ENCODE measurements at regions not wholly inside any gene's neighbourhood (a gene's known extent, or its start where the extent isn't known, plus 50 kb on each side); places are given as distances from the start of the nearest gene placed in this dataset.

GRCh38 chr4:124192544-124192943 is 520.0 kb downstream of the ANKRD50 start:
- Mint-ChIP-seq H3K4me3 (no peak overlapping the region), H3K27ac (no peak overlapping the region), H3K4me1 (no peaks in the 10 kb centered on the region), H3K27me3 (no peaks in the 10 kb centered on the region), H3K36me3 (no peaks in the 10 kb centered on the region), H3K9me3 (peaks cover 5% of the 10 kb centered on the region)
- no peak for DNase-seq

DNA sequence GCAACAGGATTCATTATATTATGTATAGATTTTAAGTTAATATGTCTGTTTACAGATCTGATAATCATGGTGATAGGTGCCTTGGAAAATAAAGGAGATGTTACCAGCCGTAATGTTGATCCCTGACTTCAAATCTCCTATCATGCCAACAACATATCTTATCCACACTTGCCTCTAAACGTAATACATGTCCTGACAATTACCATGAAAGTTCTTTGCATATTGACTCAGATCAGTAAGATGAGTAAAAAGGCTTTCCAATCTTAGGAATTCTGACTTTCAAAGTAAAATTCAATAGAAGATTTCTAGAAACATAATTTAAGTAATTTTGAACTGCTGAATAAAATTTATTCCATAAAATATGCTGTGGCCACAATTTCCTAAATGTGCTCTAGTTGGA is 513.3 kb downstream of the ANKRD50 start:
- no peaks in the 10 kb centered on the region for H3K27me3 Mint-ChIP-seq
- no peak overlapping the region for H3K4me3 Mint-ChIP-seq
- no peak overlapping the region for H3K27ac Mint-ChIP-seq
- H3K4me1 Mint-ChIP-seq = no peaks in the 10 kb centered on the region
- H3K9me3 Mint-ChIP-seq = no peaks in the 10 kb centered on the region
- no peaks in the 10 kb centered on the region for H3K36me3 Mint-ChIP-seq
- DNase-seq = no peak

- Mint-ChIP-seq H3K4me1 (no peaks in the 10 kb centered on the region), H3K9me3 (no peaks in the 10 kb centered on the region), H3K27me3 (no peaks in the 10 kb centered on the region), H3K36me3 (no peaks in the 10 kb centered on the region), H3K4me3 (no peak overlapping the region), H3K27ac (no peak overlapping the region)
- no peak for DNase-seq
Measured at GRCh38 chr4:124199755-124200154, 512.8 kb downstream of the ANKRD50 start.

GRCh38 chr4:124201636-124202035 is 510.9 kb downstream of the ANKRD50 start:
- Mint-ChIP-seq H3K4me1 (no peaks in the 10 kb centered on the region), H3K9me3 (no peaks in the 10 kb centered on the region), H3K36me3 (no peaks in the 10 kb centered on the region), H3K4me3 (no peak overlapping the region), H3K27me3 (no peaks in the 10 kb centered on the region), H3K27ac (no peak overlapping the region)
- no peak for DNase-seq

- no peak for DNase-seq
- no peak overlapping the region for H3K27ac Mint-ChIP-seq
- H3K36me3 Mint-ChIP-seq = no peaks in the 10 kb centered on the region
- H3K4me1 Mint-ChIP-seq = no peaks in the 10 kb centered on the region
- no peaks in the 10 kb centered on the region for H3K9me3 Mint-ChIP-seq
- no peak overlapping the region for H3K4me3 Mint-ChIP-seq
- no peaks in the 10 kb centered on the region for H3K27me3 Mint-ChIP-seq
Measured at GRCh38 chr4:124202099-124202498, 510.4 kb downstream of the ANKRD50 start.

- no peaks in the 10 kb centered on the region for H3K4me1 Mint-ChIP-seq
- no peak overlapping the region for H3K27ac Mint-ChIP-seq
- H3K9me3 Mint-ChIP-seq = no peaks in the 10 kb centered on the region
- H3K27me3 Mint-ChIP-seq = no peaks in the 10 kb centered on the region
- no peak for DNase-seq
- H3K36me3 Mint-ChIP-seq = no peaks in the 10 kb centered on the region
- H3K4me3 Mint-ChIP-seq = no peak overlapping the region
Measured at GRCh38 chr4:124203613-124204238, 508.8 kb downstream of the ANKRD50 start.

GRCh38 chr4:124206779-124207605 is 505.5 kb downstream of the ANKRD50 start:
- Mint-ChIP-seq H3K27ac (no peak overlapping the region), H3K36me3 (no peaks in the 10 kb centered on the region)

GRCh38 chr4:124209211-124209610 is 503.3 kb downstream of the ANKRD50 start:
- Mint-ChIP-seq H3K4me3 (no peak overlapping the region), H3K9me3 (no peaks in the 10 kb centered on the region), H3K27ac (no peak overlapping the region), H3K27me3 (no peaks in the 10 kb centered on the region), H3K36me3 (no peaks in the 10 kb centered on the region), H3K4me1 (no peaks in the 10 kb centered on the region)
- DNase-seq = no peak

More at GRCh38 chr4:124206779-124207605, 505.5 kb downstream of the ANKRD50 start:
- no peaks in the 10 kb centered on the region for H3K9me3 Mint-ChIP-seq
- DNase-seq = no peak
- H3K4me1 Mint-ChIP-seq = no peaks in the 10 kb centered on the region
- no peak overlapping the region for H3K4me3 Mint-ChIP-seq
- H3K27me3 Mint-ChIP-seq = no peaks in the 10 kb centered on the region

GRCh38 chr4:124209626-124210025 is 502.9 kb downstream of the ANKRD50 start:
- H3K4me1 Mint-ChIP-seq = no peaks in the 10 kb centered on the region
- no peak for DNase-seq

GRCh38 chr4:124210746-124211145 is 501.8 kb downstream of the ANKRD50 start:
- no peak overlapping the region for H3K4me3 Mint-ChIP-seq
- no peaks in the 10 kb centered on the region for H3K27me3 Mint-ChIP-seq
- no peak for DNase-seq
- H3K4me1 Mint-ChIP-seq = no peaks in the 10 kb centered on the region
- H3K36me3 Mint-ChIP-seq = no peaks in the 10 kb centered on the region
- no peak overlapping the region for H3K27ac Mint-ChIP-seq
- no peaks in the 10 kb centered on the region for H3K9me3 Mint-ChIP-seq

More at GRCh38 chr4:124209626-124210025, 502.9 kb downstream of the ANKRD50 start:
- Mint-ChIP-seq H3K36me3 (no peaks in the 10 kb centered on the region), H3K27me3 (no peaks in the 10 kb centered on the region), H3K9me3 (no peaks in the 10 kb centered on the region), H3K27ac (no peak overlapping the region), H3K4me3 (no peak overlapping the region)

DNA sequence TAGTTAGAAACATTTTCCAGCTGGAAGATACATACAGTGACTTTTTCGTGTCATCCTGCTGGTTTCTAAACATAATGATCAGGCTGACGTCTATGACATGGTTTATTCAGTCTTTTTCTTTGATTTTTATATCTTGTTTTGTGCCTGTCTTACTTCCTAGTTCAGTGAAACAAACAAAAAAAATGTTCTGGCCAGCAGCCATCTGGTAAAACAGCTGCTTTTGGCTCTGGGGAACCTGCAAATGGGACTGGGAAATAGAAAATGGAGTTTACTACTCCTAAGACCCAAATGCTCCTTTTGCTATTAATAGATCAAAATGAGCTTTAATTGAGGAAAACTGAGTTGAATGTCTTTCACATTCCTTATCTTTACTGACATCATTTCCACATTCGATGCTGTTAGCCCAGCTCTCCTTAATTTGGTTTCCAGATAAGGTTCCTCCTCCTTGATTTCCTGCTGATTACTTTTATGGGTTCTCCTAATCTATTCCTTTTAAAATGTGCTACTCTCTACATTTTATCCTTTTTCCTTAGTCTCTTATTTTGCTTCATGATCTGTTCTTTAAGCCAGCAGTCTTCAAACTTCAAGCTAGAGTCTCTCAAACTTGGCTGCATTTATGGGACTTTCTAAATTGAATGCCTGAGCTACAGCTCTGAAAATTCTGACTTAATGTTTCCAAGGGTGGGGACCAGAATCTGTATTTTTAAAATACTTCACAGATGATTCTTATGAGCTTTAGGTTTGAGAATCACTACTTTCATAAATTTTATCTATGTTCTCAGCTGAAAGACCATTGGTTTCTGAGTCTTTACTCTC is 499.5 kb downstream of the ANKRD50 start:
- H3K27ac Mint-ChIP-seq = no peak overlapping the region
- H3K4me1 Mint-ChIP-seq = no peaks in the 10 kb centered on the region
- DNase-seq = no peak
- H3K9me3 Mint-ChIP-seq = no peaks in the 10 kb centered on the region
- H3K27me3 Mint-ChIP-seq = no peaks in the 10 kb centered on the region
- H3K36me3 Mint-ChIP-seq = no peaks in the 10 kb centered on the region
- no peak overlapping the region for H3K4me3 Mint-ChIP-seq

DNA sequence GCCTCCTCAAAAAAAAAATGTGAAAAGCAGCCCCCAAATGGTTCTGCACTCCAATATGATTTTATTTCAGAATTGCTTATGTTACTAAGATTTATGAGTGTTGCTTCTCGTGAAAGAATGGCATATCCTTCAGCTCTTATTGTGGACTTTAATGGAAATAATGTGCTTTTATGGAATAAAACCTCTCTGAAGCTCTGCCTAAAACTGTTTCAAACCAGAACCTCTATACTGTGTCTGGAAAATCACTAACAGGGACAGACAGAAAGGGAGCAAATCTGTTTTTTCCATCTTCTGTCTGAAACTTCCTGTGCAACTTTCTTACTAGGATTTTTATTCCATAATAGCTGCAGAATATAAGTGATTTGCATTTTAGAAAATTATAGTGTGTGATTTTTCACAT is 493.1 kb downstream of the ANKRD50 start:
- H3K9me3 Mint-ChIP-seq = no peaks in the 10 kb centered on the region
- H3K36me3 Mint-ChIP-seq = no peaks in the 10 kb centered on the region
- no peaks in the 10 kb centered on the region for H3K4me1 Mint-ChIP-seq
- H3K27me3 Mint-ChIP-seq = no peaks in the 10 kb centered on the region
- no peak overlapping the region for H3K4me3 Mint-ChIP-seq
- no peak overlapping the region for H3K27ac Mint-ChIP-seq
- no peak for DNase-seq

GRCh38 chr4:124224256-124224655 is 488.3 kb downstream of the ANKRD50 start:
- Mint-ChIP-seq H3K4me3 (no peak overlapping the region), H3K27ac (no peak overlapping the region), H3K36me3 (no peaks in the 10 kb centered on the region), H3K4me1 (no peaks in the 10 kb centered on the region), H3K27me3 (no peaks in the 10 kb centered on the region), H3K9me3 (peaks cover 6% of the 10 kb centered on the region)
- no peak for DNase-seq

GRCh38 chr4:124227981-124228380 is 484.6 kb downstream of the ANKRD50 start:
- Mint-ChIP-seq H3K36me3 (no peaks in the 10 kb centered on the region), H3K27ac (no peak overlapping the region), H3K9me3 (peaks cover 7% of the 10 kb centered on the region), H3K4me1 (no peaks in the 10 kb centered on the region), H3K4me3 (no peak overlapping the region), H3K27me3 (no peaks in the 10 kb centered on the region)
- no peak for DNase-seq

GRCh38 chr4:124230268-124230667 is 482.3 kb downstream of the ANKRD50 start:
- no peaks in the 10 kb centered on the region for H3K27me3 Mint-ChIP-seq

More at GRCh38 chr4:124230268-124230667, 482.3 kb downstream of the ANKRD50 start:
- H3K4me3 Mint-ChIP-seq = no peak overlapping the region
- no peak for DNase-seq
- H3K9me3 Mint-ChIP-seq = peaks cover 7% of the 10 kb centered on the region
- H3K4me1 Mint-ChIP-seq = no peaks in the 10 kb centered on the region
- H3K27ac Mint-ChIP-seq = no peak overlapping the region
- no peaks in the 10 kb centered on the region for H3K36me3 Mint-ChIP-seq
